A549 (cell line): ENCODE measurements at regions not wholly inside any gene's neighbourhood (a gene's known extent, or its start where the extent isn't known, plus 50 kb on each side); places are given as distances from the start of the nearest gene placed in this dataset.

ENCODE experiments used
- ATAC-seq, 2 experiments: fragments of 200-7000 bp in 1 of 2; fragments of >200 bp in 1 of 2; cut with Nextera tagmentation in 1 of 2; cut with Tn5 transposase in 1 of 2; 3 replicates each; pipeline versions ENCODE4 v1.8.0 to v1.9.1; 2018 to 2020; ENCODE audit warnings: mild to moderate bottlenecking in 1 of 2, moderate library complexity in 1 of 2
- CTCF ChIA-PET: fragments of 300-600 bp; sonication (Branson Sonifier 250); formaldehyde crosslinking; extraction: SDS; loops from one replicate; lab custom pipeline; 2021; ENCODE audit warnings: antibody characterized with exemption, inconsistent platforms; lab: Yijun Ruan, JAX
- POLR2A ChIA-PET: fragments of 350-600 bp; formaldehyde crosslinking; extraction: SDS; loops from one replicate; lab custom pipeline; 2021; ENCODE audit warnings: antibody characterized with exemption, inconsistent platforms; lab: Yijun Ruan, JAX
- DNase-seq, 2 experiments: peaks; one replicate each; pipeline versions ENCODE4 v3.0.0 to v3.0.0-alpha.2; 2011 to 2016; ENCODE audit warnings: low read depth in 1 of 2, low spot score in 1 of 2
- FAIRE-seq: peaks from 2 replicates; lab custom pipeline; 2011; peaks lifted over from hg19 to GRCh38; lab: Jason Lieb, UNC
- H3K27ac ChIP-seq, 2 experiments: fragments of >200 bp; sonication (Bioruptor Twin); formaldehyde crosslinking; 3 replicates each; pipeline ENCODE4 v1.5.1; 2016 to 2017
- H3K4me1 ChIP-seq: fragments of >200 bp; sonication (Bioruptor Twin); formaldehyde crosslinking; 3 replicates; pipeline ENCODE4 v1.6.1; 2016
- H3K4me2 ChIP-seq: fragments of >200 bp; sonication (Bioruptor Twin); formaldehyde crosslinking; 3 replicates; pipeline ENCODE4 v1.6.1; 2016
- H3K4me3 ChIP-seq: fragments of >200 bp; sonication (Bioruptor Twin); formaldehyde crosslinking; 3 replicates; pipeline ENCODE4 v1.5.1; 2016
- H3K9me3 ChIP-seq: fragments of >200 bp; sonication (Bioruptor Twin); formaldehyde crosslinking; 3 replicates; pipeline ENCODE4 v1.6.1; 2016
- CEBPB ChIP-seq, 2 experiments: fragments of >200 bp in 1 of 2; sonication (Bioruptor Twin) in 1 of 2; formaldehyde crosslinking in 1 of 2; IDR thresholded peaks; 2 replicates each; pipeline ENCODE4 v1.6.1; 2012 to 2016
- CHD2 ChIP-seq: fragments of 150-350 bp; IDR thresholded peaks from 2 replicates; pipeline ENCODE4 v1.6.1; 2014; ENCODE audit warnings: low read length; ENCODE audit not compliant: partially characterized antibody
- CHD4 ChIP-seq: fragments of 200-600 bp; sonication (generic); IDR thresholded peaks from 2 replicates; pipeline ENCODE4 v1.6.1; 2016; ENCODE audit warnings: antibody characterized with exemption, mild to moderate bottlenecking, borderline replicate concordance
- CTCF ChIP-seq: fragments of >200 bp; sonication (Bioruptor Twin); formaldehyde crosslinking; IDR thresholded peaks from 3 replicates; pipeline ENCODE4 v1.5.1; 2016
- E2F6 ChIP-seq: IDR thresholded peaks from 2 replicates; pipeline ENCODE4 v1.6.1; 2012; ENCODE audit warnings: low read depth, borderline replicate concordance
- ESRRA ChIP-seq: fragments of 150-350 bp; IDR thresholded peaks from 2 replicates; pipeline ENCODE4 v1.6.1; 2014; ENCODE audit warnings: mild to moderate bottlenecking, low read length, borderline replicate concordance
- FOXS1 ChIP-seq: fragments of 250-450 bp; sonication (Bioruptor Pico); IDR thresholded peaks from 2 replicates; pipeline ENCODE4 v1.5.0; 2020; ENCODE audit warnings: mild to moderate bottlenecking, moderate library complexity
- HDAC2 ChIP-seq: fragments of 200-600 bp; sonication (generic); IDR thresholded peaks from 2 replicates; pipeline ENCODE4 v1.6.1; 2016
- HMGXB4 ChIP-seq: fragments of 250-450 bp; sonication (Bioruptor Pico); IDR thresholded peaks from 2 replicates; pipeline ENCODE4 v1.5.0; 2021; ENCODE audit warnings: mild to moderate bottlenecking, moderate library complexity, borderline replicate concordance
- JUN ChIP-seq, 2 experiments: fragments of >200 bp; sonication (Bioruptor Twin); formaldehyde crosslinking; IDR thresholded peaks; 2 replicates in 1 of 2; 3 replicates in 1 of 2; pipeline ENCODE4 v1.6.1; 2016 to 2017
- JUNB ChIP-seq: fragments of >200 bp; sonication (Bioruptor Twin); formaldehyde crosslinking; IDR thresholded peaks from 2 replicates; pipeline ENCODE4 v1.6.1; 2016
- MAFK ChIP-seq: fragments of 450-650 bp; IDR thresholded peaks from 2 replicates; pipeline ENCODE4 v1.6.1; 2014; ENCODE audit not compliant: partially characterized antibody
- MAZ ChIP-seq: fragments of 150-350 bp; IDR thresholded peaks from 2 replicates; pipeline ENCODE4 v1.6.1; 2014; ENCODE audit warnings: antibody characterized with exemption, low read depth, low read length, borderline replicate concordance
- MYC ChIP-seq: IDR thresholded peaks from 2 replicates; pipeline ENCODE4 v1.6.1; 2012; ENCODE audit warnings: mild to moderate bottlenecking, inconsistent platforms, low read length, improper control_type of control experiment, borderline replicate concordance
- NR3C1 ChIP-seq: fragments of >200 bp; sonication (Bioruptor Twin); formaldehyde crosslinking; IDR thresholded peaks from 3 replicates; pipeline ENCODE4 v1.6.1; 2017
- PHF8 ChIP-seq: fragments of 200-600 bp; sonication (generic); IDR thresholded peaks from 2 replicates; pipeline ENCODE4 v1.6.1; 2016; ENCODE audit warnings: low read depth, mild to moderate bottlenecking, antibody characterized with exemption, moderate library complexity, borderline replicate concordance
- RAD21 ChIP-seq, 2 experiments: fragments of >200 bp in 1 of 2; sonication (Bioruptor Twin) in 1 of 2; formaldehyde crosslinking in 1 of 2; IDR thresholded peaks in 1 of 2; conservative IDR thresholded peaks in 1 of 2; 2 replicates in 1 of 2; 3 replicates in 1 of 2; pipeline ENCODE4 v1.6.1; 2012 to 2018; ENCODE audit warnings: inconsistent platforms in 1 of 2
- RFX5 ChIP-seq: fragments of 450-650 bp; IDR thresholded peaks from 2 replicates; pipeline ENCODE4 v1.7.1; 2014; ENCODE audit warnings: antibody characterized with exemption, mild to moderate bottlenecking, moderate library complexity
- RNF2 ChIP-seq: fragments of 200-600 bp; sonication (generic); IDR thresholded peaks from 2 replicates; pipeline ENCODE4 v1.6.1; 2016; ENCODE audit warnings: low read depth, mild to moderate bottlenecking, antibody characterized with exemption, moderate library complexity, borderline replicate concordance
- SMC3 ChIP-seq: fragments of >200 bp; sonication (Bioruptor Twin); formaldehyde crosslinking; IDR thresholded peaks from 3 replicates; pipeline ENCODE4 v1.6.1; 2018; ENCODE audit warnings: inconsistent platforms
- TP53 ChIP-seq: fragments of 250-450 bp; sonication (Bioruptor Pico); IDR thresholded peaks from 2 replicates; pipeline ENCODE4 v1.5.0; 2021; ENCODE audit warnings: mild to moderate bottlenecking, moderate library complexity
- ZSCAN20 ChIP-seq: fragments of 250-450 bp; sonication (Bioruptor Pico); IDR thresholded peaks from 2 replicates; pipeline ENCODE4 v1.8.0; 2022; ENCODE audit warnings: mild to moderate bottlenecking, moderate library complexity
- WGBS: methylation state at CpG from one replicate; pipeline ENCODE4 v1.1.6; 2017; ENCODE audit errors: missing lambda C conversion rate; 5-methylcytosine and 5-hydroxymethylcytosine counted together
- TF ChIP-seq, protein P1 (sequence below): fragments of 150-350 bp; IDR thresholded peaks from 2 replicates; pipeline ENCODE4 v1.6.1; 2014; ENCODE audit warnings: low read depth, mild to moderate bottlenecking, low read length

DNA sequence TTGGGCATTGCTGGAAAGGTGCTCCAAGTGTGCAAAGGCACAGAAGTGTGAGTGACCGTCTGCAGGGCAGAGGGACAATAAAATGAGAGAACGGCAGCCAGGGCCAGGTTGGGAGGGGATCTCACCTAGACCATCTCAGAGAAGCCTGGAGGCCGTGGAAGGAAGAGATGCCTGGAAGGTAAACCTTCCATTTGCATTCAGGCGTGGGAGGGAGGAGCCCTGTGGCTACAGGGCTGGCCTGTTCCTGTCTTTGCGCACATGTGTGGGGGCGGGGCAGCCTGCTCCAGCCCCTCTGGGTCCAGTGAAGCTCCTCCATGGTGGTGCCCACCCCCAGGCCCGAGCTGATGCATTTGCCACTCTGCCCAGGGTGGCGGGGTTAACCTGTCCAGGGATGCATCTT is 473.6 kb upstream of the MGMT start:
- 6% methylated on average over 6 of the region's 8 CpGs for WGBS
- CTCF ChIA-PET = no interaction called here
- TF ChIP-seq JUNB (no peak), ESRRA (no peak), FOXS1 (CRISPR knock-in tag) (no peak), MYC (no peak), RFX5 (no peak)
- TF ChIP-seq, all 56 proteins: peak for 0
- H3K4me3 ChIP-seq = no peak overlapping the region
- DNase-seq (no peak), FAIRE-seq (no peak), ATAC-seq (no peak)
- H3K27ac ChIP-seq = no peak overlapping the region
- H3K4me2 ChIP-seq = no peak overlapping the region
- no peaks in the 10 kb centered on the region for H3K4me1 ChIP-seq
- POLR2A ChIA-PET = no interaction called here
- no peaks in the 10 kb centered on the region for H3K9me3 ChIP-seq

- Histone ChIP-seq H3K4me3 (no peak overlapping the region), H3K4me1 (no peaks in the 10 kb centered on the region), H3K9me3 (no peaks in the 10 kb centered on the region), H3K4me2 (no peak overlapping the region), H3K27ac (no peak overlapping the region)
- WGBS = 1% methylated on average over 7 of the region's 8 CpGs
- TF ChIP-seq PHF8 = no peak
- no peak for TF ChIP-seq RAD21 (conservative IDR thresholded peaks at IDR 0.05 in 1 of 2, IDR thresholded peaks at IDR 0.05 in 1 of 2)
- no peak for TF ChIP-seq ESRRA
- no peak for TF ChIP-seq MAZ
- TF ChIP-seq MAFK = no peak
- TF ChIP-seq, protein P1, sequence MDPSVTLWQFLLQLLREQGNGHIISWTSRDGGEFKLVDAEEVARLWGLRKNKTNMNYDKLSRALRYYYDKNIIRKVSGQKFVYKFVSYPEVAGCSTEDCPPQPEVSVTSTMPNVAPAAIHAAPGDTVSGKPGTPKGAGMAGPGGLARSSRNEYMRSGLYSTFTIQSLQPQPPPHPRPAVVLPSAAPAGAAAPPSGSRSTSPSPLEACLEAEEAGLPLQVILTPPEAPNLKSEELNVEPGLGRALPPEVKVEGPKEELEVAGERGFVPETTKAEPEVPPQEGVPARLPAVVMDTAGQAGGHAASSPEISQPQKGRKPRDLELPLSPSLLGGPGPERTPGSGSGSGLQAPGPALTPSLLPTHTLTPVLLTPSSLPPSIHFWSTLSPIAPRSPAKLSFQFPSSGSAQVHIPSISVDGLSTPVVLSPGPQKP = no peak
- no peak for TF ChIP-seq CTCF
- no peak for TF ChIP-seq ZSCAN20 (CRISPR knock-in tag)
- no peak for TF ChIP-seq CHD2
- no peak for TF ChIP-seq TP53 (CRISPR knock-in tag)
- CTCF ChIA-PET = no interaction called here
- ATAC-seq = no peak
- POLR2A ChIA-PET = no interaction called here
- FAIRE-seq = no peak
- no peak for DNase-seq
Measured at GRCh38 chr10:128993911-128994538, 473.0 kb upstream of the MGMT start.

- H3K4me2 ChIP-seq = no peak overlapping the region
- ChIA-PET POLR2A (no interaction called here), CTCF (no interaction called here)
- H3K27ac ChIP-seq = no peak overlapping the region
- FAIRE-seq (no peak), ATAC-seq (no peak)
- 13% methylated on average over 2 of the region's 2 CpGs for WGBS
- TF ChIP-seq CEBPB (IDR thresholded peaks at IDR 0.05) = no peak
- no peak for TF ChIP-seq NR3C1
- no peak for TF ChIP-seq CHD4
- TF ChIP-seq RNF2 = no peak
- no peak for TF ChIP-seq SMC3
- no peak for TF ChIP-seq JUN (IDR thresholded peaks at IDR 0.05)
- no peak for TF ChIP-seq CHD2
- TF ChIP-seq HDAC2 = no peak
- TF ChIP-seq HMGXB4 (CRISPR knock-in tag) = no peak
- TF ChIP-seq E2F6 = no peak
- TF ChIP-seq, protein P1 = no peak
- TF ChIP-seq, all 56 proteins: peak for 0
- Histone ChIP-seq H3K9me3 (no peaks in the 10 kb centered on the region), H3K4me1 (no peaks in the 10 kb centered on the region), H3K4me3 (no peak overlapping the region)
- no peak for DNase-seq
Measured at GRCh38 chr10:128994598-128995143, 472.4 kb upstream of the MGMT start.
